HFFc6 (cell line): ENCODE measurements at regions not wholly inside any gene's neighbourhood (a gene's known extent, or its start where the extent isn't known, plus 50 kb on each side); places are given as distances from the start of the nearest gene placed in this dataset.
"Not testable (repeated sequence)": the region's sequence is repeated elsewhere in the genome, so short reads cannot be mapped to it uniquely, and the experiment has no call there.

ENCODE experiments used
- DNase-seq: peaks from one replicate; pipeline ENCODE4 v3.0.0-alpha.2; 2018
- H3K27ac Mint-ChIP-seq: 2 replicates; pipeline ENCODE4 v1.8.0; 2020; ENCODE audit warnings: mild to moderate bottlenecking, mixed read lengths
- H3K27me3 Mint-ChIP-seq: 2 replicates; pipeline ENCODE4 v1.8.0; 2021; ENCODE audit warnings: mild to moderate bottlenecking, moderate library complexity, mixed read lengths; ENCODE audit not compliant: insufficient read depth
- H3K36me3 Mint-ChIP-seq: 2 replicates; pipeline ENCODE4 v1.8.0; 2021; ENCODE audit warnings: low read depth, mixed read lengths
- H3K4me1 Mint-ChIP-seq: 2 replicates; pipeline ENCODE4 v1.8.0; 2020; ENCODE audit warnings: low read depth, mixed read lengths
- H3K4me3 Mint-ChIP-seq: 2 replicates; pipeline ENCODE4 v1.8.0; 2020; ENCODE audit warnings: mild to moderate bottlenecking, moderate library complexity, mixed read lengths
- H3K9me3 Mint-ChIP-seq: 2 replicates; pipeline ENCODE4 v1.8.0; 2020; ENCODE audit warnings: mild to moderate bottlenecking, mixed read lengths
- CTCF ChIP-seq: fragments of 200-600 bp; sonication (generic); IDR thresholded peaks from 2 replicates; pipeline ENCODE4 v1.5.0; 2021; ENCODE audit warnings: antibody characterized with exemption, mild to moderate bottlenecking

GRCh38 chr4:189525304-189525703 lies 415.4 kb upstream of the FRG1 start:
- H3K36me3 Mint-ChIP-seq, result no peaks in the 10 kb centered on the region
- no peak for DNase-seq
- H3K27ac Mint-ChIP-seq, result no peak overlapping the region
- H3K4me3 Mint-ChIP-seq, result no peak overlapping the region
- TF ChIP-seq CTCF, result no peak
- H3K4me1 Mint-ChIP-seq, result no peaks in the 10 kb centered on the region
- peaks cover 67% of the 10 kb centered on the region for H3K9me3 Mint-ChIP-seq
- H3K27me3 Mint-ChIP-seq, result no peaks in the 10 kb centered on the region

- Mint-ChIP-seq H3K27me3 (no peaks in the 10 kb centered on the region), H3K4me3 (no peak overlapping the region), H3K27ac (no peak overlapping the region), H3K9me3 (peaks cover 57% of the 10 kb centered on the region), H3K4me1 (no peaks in the 10 kb centered on the region), H3K36me3 (0 out of 2 replicates have a peak, but pooled peaks cover 5% of the 10 kb centered on the region)
- no peak for TF ChIP-seq CTCF
- DNase-seq, result no peak
Measured at GRCh38 chr4:189530848-189531247, 409.8 kb upstream of the FRG1 start.

GRCh38 chr4:189533603-189534002 lies 407.1 kb upstream of the FRG1 start:
- H3K9me3 Mint-ChIP-seq, result peaks cover 68% of the 10 kb centered on the region
- no peaks in the 10 kb centered on the region for H3K27me3 Mint-ChIP-seq
- H3K4me1 Mint-ChIP-seq, result no peaks in the 10 kb centered on the region
- no peak for TF ChIP-seq CTCF
- no peak overlapping the region for H3K4me3 Mint-ChIP-seq
- peaks cover 9% of the 10 kb centered on the region; the same call in 1 of the 2 replicates for H3K36me3 Mint-ChIP-seq
- no peak overlapping the region for H3K27ac Mint-ChIP-seq
- DNase-seq, result no peak

- H3K36me3 Mint-ChIP-seq, result no peaks in the 10 kb centered on the region
- H3K27me3 Mint-ChIP-seq, result no peaks in the 10 kb centered on the region; the same call in none of the 2 replicates
- H3K27ac Mint-ChIP-seq, result no peak overlapping the region
- H3K9me3 Mint-ChIP-seq, result peaks cover 46% of the 10 kb centered on the region
- H3K4me3 Mint-ChIP-seq, result no peak overlapping the region
- no peak for TF ChIP-seq CTCF
- no peaks in the 10 kb centered on the region for H3K4me1 Mint-ChIP-seq
- no peak for DNase-seq
Measured at GRCh38 chr4:189547559-189547958, 393.1 kb upstream of the FRG1 start.

- no peaks in the 10 kb centered on the region for H3K4me1 Mint-ChIP-seq
- H3K27me3 Mint-ChIP-seq, result no peaks in the 10 kb centered on the region; the same call in none of the 2 replicates
- no peak for TF ChIP-seq CTCF
- peaks cover 46% of the 10 kb centered on the region for H3K9me3 Mint-ChIP-seq
- no peak overlapping the region for H3K27ac Mint-ChIP-seq
- H3K36me3 Mint-ChIP-seq, result no peaks in the 10 kb centered on the region
- H3K4me3 Mint-ChIP-seq, result no peak overlapping the region
- no peak for DNase-seq
Measured at GRCh38 chr4:189548484-189549125, 392.1 kb upstream of the FRG1 start.

- H3K4me1 Mint-ChIP-seq, H3K36me3 Mint-ChIP-seq, H3K4me3 Mint-ChIP-seq, DNase-seq, H3K27me3 Mint-ChIP-seq, H3K27ac Mint-ChIP-seq: not testable (repeated sequence)
- H3K9me3 Mint-ChIP-seq, result peaks cover 35% of the 10 kb centered on the region
Measured at GRCh38 chr4:189551931-189552670, 388.6 kb upstream of the FRG1 start.

GRCh38 chr4:189560605-189561004 lies 380.1 kb upstream of the FRG1 start:
- peaks cover 21% of the 10 kb centered on the region for H3K9me3 Mint-ChIP-seq
- H3K4me3 Mint-ChIP-seq, H3K27me3 Mint-ChIP-seq, DNase-seq, H3K4me1 Mint-ChIP-seq, H3K27ac Mint-ChIP-seq, H3K36me3 Mint-ChIP-seq: not testable (repeated sequence)

GRCh38 chr4:189563751-189564150 lies 376.9 kb upstream of the FRG1 start:
- not testable (repeated sequence) for H3K27me3 Mint-ChIP-seq, DNase-seq, H3K36me3 Mint-ChIP-seq, H3K4me1 Mint-ChIP-seq, H3K4me3 Mint-ChIP-seq, H3K27ac Mint-ChIP-seq
- H3K9me3 Mint-ChIP-seq, result peaks cover 37% of the 10 kb centered on the region

- peaks cover 46% of the 10 kb centered on the region for H3K9me3 Mint-ChIP-seq
- DNase-seq, H3K27me3 Mint-ChIP-seq, H3K4me1 Mint-ChIP-seq, H3K4me3 Mint-ChIP-seq, H3K27ac Mint-ChIP-seq, H3K36me3 Mint-ChIP-seq: not testable (repeated sequence)
Measured at GRCh38 chr4:189566271-189566670, 374.4 kb upstream of the FRG1 start.
